GM23338 (cell line): ENCODE measurements at regions not wholly inside any gene's neighbourhood (a gene's known extent, or its start where the extent isn't known, plus 50 kb on each side); places are given as distances from the start of the nearest gene placed in this dataset.

Experiments
- ATAC-seq: fragments of 200-7000 bp; cut with Tn5 transposase; 3 replicates; pipeline ENCODE4 v1.9.1; 2020
- DNase-seq: peaks from one replicate; pipeline ENCODE4 v3.0.0-alpha.2; 2015; ENCODE audit warnings: low spot score
- H2AFZ ChIP-seq: fragments of 200-600 bp; sonication (generic); 2 replicates; pipeline ENCODE4 v1.8.0; 2016; ENCODE audit warnings: antibody characterized with exemption, mild to moderate bottlenecking, moderate library complexity
- H3F3A ChIP-seq: fragments of 200-600 bp; sonication (generic); replicated peaks from 2 replicates; pipeline ENCODE4 v1.8.0; 2017; ENCODE audit warnings: antibody characterized with exemption, mixed run types, low read depth
- H3K27ac ChIP-seq: fragments of 200-600 bp; sonication (generic); 2 replicates; pipeline ENCODE4 v1.6.1; 2016; ENCODE audit warnings: low read depth
- H3K27me3 ChIP-seq: fragments of 200-600 bp; sonication (generic); 2 replicates; pipeline ENCODE4 v1.8.0; 2016; ENCODE audit warnings: mild to moderate bottlenecking, mixed run types, moderate library complexity; ENCODE audit not compliant: insufficient read depth
- H3K36me3 ChIP-seq: fragments of 200-600 bp; sonication (generic); 2 replicates; pipeline ENCODE4 v1.8.0; 2016; ENCODE audit warnings: mild to moderate bottlenecking; ENCODE audit not compliant: insufficient read depth
- H3K4me1 ChIP-seq: fragments of 200-600 bp; sonication (generic); 2 replicates; pipeline ENCODE4 v1.8.0; 2016; ENCODE audit warnings: mild to moderate bottlenecking, moderate library complexity; ENCODE audit not compliant: insufficient read depth
- H3K4me2 ChIP-seq: fragments of 200-600 bp; sonication (generic); 2 replicates; pipeline ENCODE4 v1.7.1; 2017; ENCODE audit warnings: mixed run types
- H3K4me3 ChIP-seq: fragments of 200-600 bp; sonication (generic); 2 replicates; pipeline ENCODE4 v1.6.1; 2016; ENCODE audit warnings: mixed run types
- H3K79me2 ChIP-seq: fragments of 200-600 bp; sonication (generic); replicated peaks from 2 replicates; pipeline ENCODE4 v1.8.0; 2017; ENCODE audit warnings: mild to moderate bottlenecking; ENCODE audit not compliant: insufficient read depth
- H3K9me2 ChIP-seq: fragments of 200-600 bp; sonication (generic); 2 replicates; pipeline ENCODE4 v1.8.0; 2017; ENCODE audit not compliant: insufficient read depth
- H4K20me1 ChIP-seq: fragments of 200-600 bp; sonication (generic); replicated peaks from 2 replicates; pipeline ENCODE4 v1.8.0; 2017; ENCODE audit warnings: mild to moderate bottlenecking; ENCODE audit not compliant: insufficient read depth
- H3K27ac Mint-ChIP-seq: 2 replicates; pipeline ENCODE4 v1.8.0; 2020; ENCODE audit warnings: inconsistent platforms, mild to moderate bottlenecking, moderate library complexity, mixed read lengths
- H3K27me3 Mint-ChIP-seq: 3 replicates; pipeline ENCODE4 v1.8.0; 2022; ENCODE audit warnings: low read depth, mild to moderate bottlenecking, moderate library complexity, mixed read lengths, inconsistent platforms; ENCODE audit not compliant: insufficient read depth, poor library complexity
- H3K36me3 Mint-ChIP-seq: 3 replicates; pipeline ENCODE4 v1.8.0; 2021; ENCODE audit warnings: low read depth, mild to moderate bottlenecking, inconsistent platforms, moderate library complexity, mixed read lengths
- H3K4me1 Mint-ChIP-seq: 3 replicates; pipeline ENCODE4 v1.8.0; 2020; ENCODE audit warnings: mild to moderate bottlenecking, inconsistent platforms, mixed read lengths
- H3K4me3 Mint-ChIP-seq: 3 replicates; pipeline ENCODE4 v1.8.0; 2021; ENCODE audit warnings: moderate library complexity, mild to moderate bottlenecking, inconsistent platforms, mixed read lengths
- H3K9me3 Mint-ChIP-seq: 3 replicates; pipeline ENCODE4 v1.8.0; 2020; ENCODE audit warnings: moderate library complexity, mild to moderate bottlenecking, inconsistent platforms, mixed read lengths
- CREB1 ChIP-seq: fragments of 250-450 bp; sonication (Bioruptor Pico); IDR thresholded peaks from 2 replicates; pipeline ENCODE4 v1.5.0; 2020; ENCODE audit warnings: low read depth, mild to moderate bottlenecking, moderate library complexity
- ETS1 ChIP-seq: IDR thresholded peaks from 2 replicates; pipeline ENCODE4 v1.6.1; 2016; ENCODE audit warnings: antibody characterized with exemption
- EZH2 ChIP-seq: fragments of 200-600 bp; sonication (generic); IDR thresholded peaks from one replicate; pipeline ENCODE4 v1.8.0; 2017; ENCODE audit warnings: antibody characterized with exemption, mild to moderate bottlenecking, low read depth; ENCODE audit not compliant: unreplicated experiment
- EZH2phosphoT487 ChIP-seq: fragments of 200-600 bp; sonication (generic); IDR thresholded peaks from one replicate; pipeline ENCODE4 v1.8.1; 2018; ENCODE audit warnings: antibody characterized with exemption; ENCODE audit not compliant: unreplicated experiment
- POLR2AphosphoS5 ChIP-seq: IDR thresholded peaks from 2 replicates; pipeline ENCODE4 v1.6.1; 2016; ENCODE audit warnings: antibody characterized with exemption, low read depth
- ZNF114 ChIP-seq: fragments of 250-450 bp; sonication (Bioruptor Pico); IDR thresholded peaks from 2 replicates; pipeline ENCODE4 v1.5.0; 2020; ENCODE audit warnings: mild to moderate bottlenecking, moderate library complexity
- TF ChIP-seq, protein P1 (sequence below): IDR thresholded peaks from one replicate; pipeline ENCODE4 v1.6.1; 2018; ENCODE audit warnings: antibody characterized with exemption; ENCODE audit not compliant: unreplicated experiment

DNA sequence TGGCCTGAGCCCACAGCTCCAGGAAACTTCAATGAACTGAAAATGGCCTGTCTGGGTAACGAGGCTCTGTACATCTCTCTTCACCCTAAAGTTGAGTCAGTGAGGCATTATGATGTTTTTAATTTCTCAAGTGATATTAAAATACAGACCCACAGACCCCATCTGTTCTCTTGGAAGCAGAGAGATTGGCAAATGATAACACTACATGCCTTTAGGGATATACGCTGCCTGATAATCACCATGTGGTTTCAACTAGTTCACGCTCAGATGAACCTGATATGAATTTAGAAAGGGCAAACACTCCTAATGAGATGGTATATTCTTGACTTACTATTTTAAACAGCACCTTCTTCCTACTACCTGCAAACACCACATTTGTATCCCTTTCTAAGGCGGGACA, 127.5 kb downstream of the RFC3 start (continued):
- TF ChIP-seq, protein P1, sequence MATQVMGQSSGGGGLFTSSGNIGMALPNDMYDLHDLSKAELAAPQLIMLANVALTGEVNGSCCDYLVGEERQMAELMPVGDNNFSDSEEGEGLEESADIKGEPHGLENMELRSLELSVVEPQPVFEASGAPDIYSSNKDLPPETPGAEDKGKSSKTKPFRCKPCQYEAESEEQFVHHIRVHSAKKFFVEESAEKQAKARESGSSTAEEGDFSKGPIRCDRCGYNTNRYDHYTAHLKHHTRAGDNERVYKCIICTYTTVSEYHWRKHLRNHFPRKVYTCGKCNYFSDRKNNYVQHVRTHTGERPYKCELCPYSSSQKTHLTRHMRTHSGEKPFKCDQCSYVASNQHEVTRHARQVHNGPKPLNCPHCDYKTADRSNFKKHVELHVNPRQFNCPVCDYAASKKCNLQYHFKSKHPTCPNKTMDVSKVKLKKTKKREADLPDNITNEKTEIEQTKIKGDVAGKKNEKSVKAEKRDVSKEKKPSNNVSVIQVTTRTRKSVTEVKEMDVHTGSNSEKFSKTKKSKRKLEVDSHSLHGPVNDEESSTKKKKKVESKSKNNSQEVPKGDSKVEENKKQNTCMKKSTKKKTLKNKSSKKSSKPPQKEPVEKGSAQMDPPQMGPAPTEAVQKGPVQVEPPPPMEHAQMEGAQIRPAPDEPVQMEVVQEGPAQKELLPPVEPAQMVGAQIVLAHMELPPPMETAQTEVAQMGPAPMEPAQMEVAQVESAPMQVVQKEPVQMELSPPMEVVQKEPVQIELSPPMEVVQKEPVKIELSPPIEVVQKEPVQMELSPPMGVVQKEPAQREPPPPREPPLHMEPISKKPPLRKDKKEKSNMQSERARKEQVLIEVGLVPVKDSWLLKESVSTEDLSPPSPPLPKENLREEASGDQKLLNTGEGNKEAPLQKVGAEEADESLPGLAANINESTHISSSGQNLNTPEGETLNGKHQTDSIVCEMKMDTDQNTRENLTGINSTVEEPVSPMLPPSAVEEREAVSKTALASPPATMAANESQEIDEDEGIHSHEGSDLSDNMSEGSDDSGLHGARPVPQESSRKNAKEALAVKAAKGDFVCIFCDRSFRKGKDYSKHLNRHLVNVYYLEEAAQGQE, result no peak
- no peak for TF ChIP-seq EZH2phosphoT487
- TF ChIP-seq ETS1, result no peak

GRCh38 chr13:33953203-33953602, 135.3 kb downstream of the RFC3 start:
- no peaks in the 10 kb centered on the region; the same call in 1 of the 2 replicates for H3K9me2 ChIP-seq
- H2AFZ ChIP-seq, result no peak overlapping the region
- H3K79me2 ChIP-seq, result no peaks in the 10 kb centered on the region
- H3F3A ChIP-seq, result no peaks in the 10 kb centered on the region
- Mint-ChIP-seq H3K9me3 (no peaks in the 10 kb centered on the region), H3K27ac (no peak overlapping the region), H3K36me3 (0 out of 3 replicates have a peak, but pooled peaks cover 3% of the 10 kb centered on the region), H3K27me3 (peaks cover 4% of the 10 kb centered on the region), H3K4me3 (no peak overlapping the region), H3K4me1 (peaks cover 7% of the 10 kb centered on the region)
- H3K4me3 ChIP-seq, result no peak overlapping the region
- no peaks in the 10 kb centered on the region; the same call in 1 of the 2 replicates for H3K4me1 ChIP-seq
- DNase-seq (no peak), ATAC-seq (no peak)
- no peak overlapping the region for H3K27ac ChIP-seq
- H3K4me2 ChIP-seq, result no peak overlapping the region
- no peaks in the 10 kb centered on the region for H3K27me3 ChIP-seq
- no peaks in the 10 kb centered on the region; the same call in 1 of the 2 replicates for H4K20me1 ChIP-seq
- TF ChIP-seq POLR2AphosphoS5, result no peak
- no peak for TF ChIP-seq ETS1
- no peak for TF ChIP-seq ZNF114
- no peak for TF ChIP-seq EZH2
- TF ChIP-seq EZH2phosphoT487, result no peak
- TF ChIP-seq CREB1 (CRISPR knock-in tag), result no peak
- TF ChIP-seq, protein P1, result no peak
- H3K36me3 ChIP-seq, result no peaks in the 10 kb centered on the region
